GM18502 (cell line): ENCODE measurements at regions not wholly inside any gene's neighbourhood (a gene's known extent, or its start where the extent isn't known, plus 50 kb on each side); places are given as distances from the start of the nearest gene placed in this dataset.
"Not testable (repeated sequence)": the region's sequence is repeated elsewhere in the genome, so short reads cannot be mapped to it uniquely, and the experiment has no call there.

Experiments used
- ATAC-seq: cut with Tn5 transposase; IDR thresholded peaks from one replicate; pipeline ENCODE4 v1.9.1; 2021; ENCODE audit warnings: mild to moderate bottlenecking; ENCODE audit not compliant: unreplicated experiment, poor library complexity

DNA sequence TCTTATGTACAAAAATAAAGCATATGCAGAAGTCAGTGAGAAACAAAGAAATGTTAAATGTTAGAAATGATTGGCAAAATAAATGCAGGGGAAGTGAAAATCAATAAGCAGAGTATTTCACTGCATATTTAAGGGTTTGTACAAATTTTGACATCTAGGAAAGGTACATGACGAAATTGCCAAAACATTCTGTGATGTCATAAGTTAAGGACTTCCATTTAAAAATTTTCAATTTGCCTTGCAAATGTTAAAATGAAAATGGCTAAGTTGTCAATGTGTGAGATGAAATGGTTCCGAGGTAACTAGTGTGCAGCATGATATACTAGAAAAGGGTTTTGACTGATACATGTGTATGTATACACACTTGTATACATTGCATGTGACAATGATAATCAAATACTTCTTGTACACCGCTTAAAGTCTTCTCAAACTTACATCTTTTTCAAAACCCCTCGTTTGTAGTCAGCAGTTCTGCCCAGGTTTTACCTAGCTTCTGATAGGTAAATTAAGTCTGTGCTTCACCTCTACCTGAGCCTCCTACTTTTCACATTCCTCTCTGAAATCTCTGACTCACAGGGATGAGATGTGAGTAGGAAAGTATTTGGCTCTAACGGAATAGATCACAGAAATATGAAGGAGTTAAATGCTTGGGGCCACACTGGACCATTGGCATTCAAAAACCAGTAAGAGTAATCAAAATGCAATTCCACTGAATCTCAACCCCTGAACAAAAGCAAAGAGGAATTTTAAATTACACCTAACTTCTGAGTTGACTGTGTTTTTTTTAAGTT, 442.4 kb upstream of the FOXG1 start:
- ATAC-seq = no peak

GRCh38 chr14:28340816-28341215, 425.8 kb upstream of the FOXG1 start:
- no peak for ATAC-seq

GRCh38 chr14:28344381-28344780, 422.2 kb upstream of the FOXG1 start:
- ATAC-seq = no peak

GRCh38 chr14:28348797-28349196, 417.8 kb upstream of the FOXG1 start:
- ATAC-seq = no peak

GRCh38 chr14:28356819-28357218, 409.8 kb upstream of the FOXG1 start:
- ATAC-seq = no peak

DNA sequence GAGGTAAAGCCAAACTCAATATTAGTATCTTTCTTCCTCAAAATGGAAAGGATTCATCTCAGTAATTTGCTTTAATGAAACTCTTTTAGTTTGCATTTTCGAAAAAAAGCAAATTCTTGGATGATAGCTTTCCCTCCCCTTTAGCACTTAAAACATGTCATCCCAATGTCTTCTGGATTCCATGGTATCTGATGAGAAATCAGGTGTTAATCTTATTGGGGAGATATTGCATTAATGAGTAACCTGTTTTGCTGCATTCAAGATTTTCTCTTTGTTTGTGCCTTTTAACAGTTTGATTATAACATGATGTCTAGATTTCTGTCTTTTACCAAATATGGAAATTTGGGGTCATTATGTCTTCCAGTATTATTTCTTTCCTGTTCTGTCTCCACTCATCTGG, 405.1 kb upstream of the FOXG1 start:
- no peak for ATAC-seq

DNA sequence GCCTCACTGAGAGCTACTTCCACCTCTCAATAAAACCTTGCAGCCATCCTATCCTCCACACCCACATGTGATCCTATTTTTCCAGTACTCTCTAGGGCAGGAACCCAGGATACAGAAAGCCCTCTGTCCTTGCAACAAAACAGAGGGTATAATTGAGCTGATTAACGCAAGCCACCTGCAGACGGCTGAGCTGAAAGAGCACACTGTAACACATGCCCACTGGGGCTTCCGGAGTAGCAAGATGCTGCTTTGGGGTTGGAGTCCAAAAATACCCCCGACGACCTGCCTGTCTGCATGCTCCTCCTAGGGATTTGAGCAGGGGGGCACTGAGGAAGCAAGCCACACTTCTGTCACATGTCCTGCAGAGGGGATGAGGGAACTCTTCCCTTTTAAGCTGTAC, 401.1 kb upstream of the FOXG1 start:
- ATAC-seq = no peak

DNA sequence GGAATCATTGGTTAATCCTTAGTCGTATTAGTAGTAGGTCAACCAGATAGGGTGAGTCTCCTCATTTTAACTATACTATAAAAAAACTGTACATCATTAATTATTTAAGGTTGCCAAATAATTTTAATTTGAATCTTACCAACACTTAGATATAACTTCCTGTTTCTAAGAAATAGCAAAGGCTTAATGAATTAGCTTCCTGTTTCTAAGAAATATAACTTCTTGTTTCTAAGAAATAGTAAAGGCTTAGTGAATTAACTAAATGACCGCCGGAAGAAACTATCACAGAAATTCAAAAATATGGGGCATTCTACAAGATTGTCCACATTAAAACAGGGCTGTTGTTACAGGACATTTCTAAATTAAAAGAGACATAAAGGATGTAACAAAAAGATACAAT, 392.9 kb upstream of the FOXG1 start:
- no peak for ATAC-seq

GRCh38 chr14:28375295-28375694, 391.3 kb upstream of the FOXG1 start:
- no peak for ATAC-seq

DNA sequence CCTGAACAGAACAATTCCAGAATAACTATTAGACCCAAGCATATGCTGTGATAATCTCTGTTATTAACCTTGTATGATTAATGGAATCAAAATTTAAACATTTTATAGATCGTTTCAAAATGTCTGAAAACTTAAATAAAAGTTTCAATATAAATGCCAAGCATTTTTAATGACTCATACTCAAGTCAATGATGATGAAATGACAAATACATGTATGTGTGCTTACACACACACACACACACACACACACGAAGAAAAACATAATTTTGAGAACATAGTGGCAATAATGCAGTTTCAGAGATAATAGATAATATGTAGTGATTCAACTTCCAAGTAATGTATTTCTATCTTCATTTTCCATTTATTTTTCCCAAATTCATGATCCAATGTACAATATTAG, 384.9 kb upstream of the FOXG1 start:
- no peak for ATAC-seq

DNA sequence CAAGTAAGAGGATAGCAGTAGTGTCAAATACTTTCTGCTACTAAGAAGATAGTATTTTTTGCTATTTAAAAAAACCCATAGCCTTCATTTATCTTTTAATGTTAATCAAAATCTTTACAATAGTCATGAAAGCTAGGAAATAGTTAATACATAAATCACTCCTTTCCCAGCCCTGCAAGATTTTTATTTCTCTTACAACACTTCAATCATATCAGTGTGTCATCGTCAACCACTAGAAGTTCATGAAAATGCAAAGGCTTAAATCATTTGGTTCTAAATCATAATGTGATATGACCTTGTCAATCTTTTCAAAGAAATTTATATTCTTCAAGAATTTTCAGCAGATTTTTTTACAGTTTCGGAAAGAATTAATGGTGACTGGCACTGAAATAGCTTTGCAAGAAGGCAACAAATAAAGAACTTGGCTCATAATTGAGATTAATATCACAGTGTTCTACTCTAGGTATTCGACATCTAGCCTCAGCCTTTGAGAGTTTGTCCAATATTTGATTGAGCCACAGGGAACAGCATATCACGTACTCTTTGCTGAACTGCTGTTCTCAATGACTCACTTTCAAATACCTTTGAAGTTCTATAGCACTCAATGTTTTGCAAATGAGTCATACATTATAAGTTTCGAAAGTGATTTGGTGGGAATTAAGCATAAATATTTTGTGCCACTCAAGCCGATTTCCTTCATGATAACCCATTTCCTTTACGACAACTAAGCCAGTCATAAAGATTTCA, 384.0 kb upstream of the FOXG1 start:
- ATAC-seq = no peak

DNA sequence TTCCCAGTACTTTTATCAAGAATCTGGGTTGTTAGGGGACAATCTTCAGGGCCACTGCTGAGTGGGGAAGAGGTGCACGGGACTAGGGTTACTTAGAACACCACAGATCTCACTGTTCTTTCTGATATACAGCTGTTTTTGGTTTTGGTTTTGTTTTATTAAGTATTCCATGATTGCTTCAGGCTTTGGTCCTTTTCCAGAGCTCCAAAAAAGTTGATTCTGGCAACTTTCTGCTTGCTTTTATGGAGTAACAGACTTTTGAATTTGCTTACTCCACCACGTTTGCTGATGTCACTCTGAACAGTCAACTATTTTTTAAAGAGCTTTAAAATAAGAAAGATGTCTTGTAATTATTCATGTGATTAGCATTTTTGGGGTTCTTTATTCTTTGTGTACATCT, 368.1 kb upstream of the FOXG1 start:
- ATAC-seq = no peak

GRCh38 chr14:28401705-28402104, 364.9 kb upstream of the FOXG1 start:
- not testable (repeated sequence) for ATAC-seq

DNA sequence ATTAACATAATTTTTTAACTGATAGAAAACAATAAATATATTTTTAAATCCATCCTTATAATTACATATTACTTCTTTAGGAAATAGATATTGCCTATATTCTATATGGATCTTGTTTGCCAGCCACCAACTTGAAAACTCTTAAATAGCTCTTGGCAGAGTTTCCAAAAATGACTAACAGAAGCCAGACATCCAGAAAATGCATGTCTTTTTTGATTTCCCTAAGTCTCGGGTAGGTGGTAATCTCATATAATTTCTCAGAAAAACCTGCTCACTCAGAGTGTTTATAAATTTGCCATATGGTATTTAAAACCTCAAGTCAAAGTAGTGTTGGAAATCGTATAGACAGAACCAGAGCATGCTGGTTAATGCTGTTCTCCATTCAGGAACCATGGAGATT, 360.4 kb upstream of the FOXG1 start:
- ATAC-seq = no peak

DNA sequence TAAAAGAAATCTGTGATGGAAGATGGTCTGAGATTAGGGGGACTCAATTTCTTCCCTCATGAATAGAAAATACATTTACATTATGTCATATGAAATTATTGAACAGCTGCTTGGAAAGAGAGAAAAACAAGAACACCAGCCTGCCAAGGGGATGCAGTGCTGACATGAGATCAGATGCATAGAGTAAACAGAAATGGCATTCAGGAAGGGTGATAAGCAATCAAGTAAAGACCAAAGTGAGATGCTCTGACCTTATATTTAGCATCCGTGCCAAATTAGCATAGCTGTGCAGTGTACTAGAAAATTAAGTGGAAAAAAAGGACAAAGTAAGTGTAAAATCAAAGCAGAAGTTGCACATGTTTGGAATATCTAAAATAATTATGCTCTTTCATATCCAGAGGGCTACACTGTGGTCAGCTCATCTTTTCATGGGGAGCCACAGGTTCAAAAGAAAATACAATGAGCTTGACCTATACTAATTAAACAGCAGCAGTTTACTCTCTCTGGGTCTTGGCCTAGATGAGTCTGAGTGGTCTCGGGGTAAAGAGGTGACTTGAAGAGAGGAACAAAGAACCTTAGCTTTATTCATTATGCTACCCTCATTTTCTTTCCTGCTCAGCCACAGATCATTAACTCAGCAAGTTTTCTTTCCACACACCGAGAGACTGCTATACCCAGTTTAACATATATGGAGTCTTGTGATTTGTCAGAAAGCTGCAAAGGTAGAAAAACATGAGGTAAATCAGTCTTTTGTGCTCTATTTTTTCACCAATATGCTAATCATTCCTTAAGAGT, 359.4 kb upstream of the FOXG1 start:
- ATAC-seq = no peak

GRCh38 chr14:28407996-28408395, 358.6 kb upstream of the FOXG1 start:
- ATAC-seq = no peak

- no peak for ATAC-seq
Observed at GRCh38 chr14:28412077-28412476, 354.5 kb upstream of the FOXG1 start.

GRCh38 chr14:28426960-28427359, 339.6 kb upstream of the FOXG1 start:
- no peak for ATAC-seq

DNA sequence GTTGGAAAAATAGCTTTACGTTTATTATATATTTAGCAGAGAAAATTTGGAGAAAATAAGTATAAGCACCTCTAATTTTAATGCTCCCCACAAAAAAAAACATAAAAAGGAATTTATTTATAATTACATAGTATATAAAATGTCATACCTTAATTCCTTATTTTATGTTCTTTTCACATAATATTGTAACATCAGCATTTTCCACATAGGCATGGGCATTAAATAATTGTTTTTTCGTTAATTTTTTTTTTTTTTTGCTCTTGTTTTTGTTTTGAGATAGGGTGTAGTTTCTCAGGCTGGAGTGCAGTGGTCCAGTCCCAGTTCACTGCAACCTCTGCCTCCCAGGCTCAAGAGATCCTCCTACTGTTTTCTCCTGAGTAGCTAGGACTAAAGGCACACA, 329.8 kb upstream of the FOXG1 start:
- no peak for ATAC-seq

GRCh38 chr14:28461389-28461788, 305.2 kb upstream of the FOXG1 start:
- no peak for ATAC-seq

GRCh38 chr14:28467611-28468010, 299.0 kb upstream of the FOXG1 start:
- ATAC-seq = no peak
